SK-N-SH (cell line): ENCODE measurements at regions not wholly inside any gene's neighbourhood (a gene's known extent, or its start where the extent isn't known, plus 50 kb on each side); places are given as distances from the start of the nearest gene placed in this dataset.
A peak's percentile ranks its signal among the peaks of the same experiment; 100 is the strongest.

Experiments
- CTCF ChIA-PET: fragments of 300-600, 350-600 bp; formaldehyde crosslinking; extraction: SDS; loops from one replicate; lab custom pipeline; 2021; lab: Yijun Ruan, JAX
- POLR2A ChIA-PET: fragments of 350-600 bp; sonication (Branson Sonifier 250); formaldehyde crosslinking; extraction: SDS; loops from one replicate; lab custom pipeline; 2020; ENCODE audit warnings: antibody characterized with exemption, inconsistent platforms; lab: Yijun Ruan, JAX
- DNase-seq: peaks from one replicate; pipeline ENCODE4 v3.0.0; 2012
- H2AFZ ChIP-seq: fragments of 200-600 bp; sonication (generic); 2 replicates; pipeline ENCODE4 v1.8.1; 2016; ENCODE audit warnings: antibody characterized with exemption, mild to moderate bottlenecking, low read depth
- H3F3A ChIP-seq: fragments of 200-600 bp; sonication (generic); replicated peaks from 2 replicates; pipeline ENCODE3; 2016; ENCODE audit warnings: antibody characterized with exemption, mild to moderate bottlenecking; ENCODE audit not compliant: insufficient read depth
- H3K27ac ChIP-seq, 2 experiments: fragments of 200-500 bp in 1 of 2; fragments of 200-600 bp in 1 of 2; sonication (Bioruptor generic) in 1 of 2; sonication (generic), shearing (Covaris generic) in 1 of 2; 2 replicates each; pipeline versions ENCODE4 v1.5.1 to v1.6.1; 2014 to 2016; ENCODE audit warnings: low read depth in 2 of 2, inconsistent platforms in 1 of 2, low read length in 1 of 2, mild to moderate bottlenecking in 1 of 2, mixed read lengths in 1 of 2
- H3K27me3 ChIP-seq: fragments of 200-600 bp; sonication (generic), shearing (Covaris generic); 2 replicates; pipeline ENCODE4 v1.6.1; 2016; ENCODE audit warnings: mixed run types; ENCODE audit not compliant: insufficient read depth
- H3K36me3 ChIP-seq, 2 experiments: fragments of 200-500 bp in 1 of 2; fragments of 200-600 bp in 1 of 2; sonication (Bioruptor generic) in 1 of 2; sonication (generic) in 1 of 2; replicated peaks in 1 of 2; 2 replicates each; pipeline versions ENCODE3 to v1.5.1; 2014 to 2016; ENCODE audit warnings: low read length in 1 of 2, mild to moderate bottlenecking in 1 of 2; ENCODE audit not compliant: insufficient read depth in 2 of 2, control insufficient read depth in 1 of 2
- H3K4me1 ChIP-seq, 2 experiments: fragments of 200-500 bp in 1 of 2; fragments of 200-600 bp in 1 of 2; sonication (Bioruptor generic) in 1 of 2; sonication (generic), shearing (Covaris generic) in 1 of 2; 2 replicates each; pipeline versions ENCODE4 v1.5.1 to v1.6.1; 2014 to 2016; ENCODE audit warnings: low read depth in 1 of 2, low read length in 1 of 2, mixed run types in 1 of 2; ENCODE audit not compliant: insufficient read depth in 2 of 2, control insufficient read depth in 1 of 2
- H3K4me2 ChIP-seq: fragments of 200-600 bp; sonication (generic), shearing (Covaris generic); 2 replicates; pipeline ENCODE4 v1.6.1; 2017; ENCODE audit warnings: mixed run types
- H3K4me3 ChIP-seq, 2 experiments: fragments of 200-500 bp in 1 of 2; fragments of 200-600 bp in 1 of 2; sonication (Bioruptor generic) in 1 of 2; sonication (generic), shearing (Covaris generic) in 1 of 2; 2 replicates each; pipeline versions ENCODE4 v1.5.1 to v1.8.1; 2014 to 2016; ENCODE audit warnings: low read depth in 2 of 2, inconsistent platforms in 1 of 2, low read length in 1 of 2, mild to moderate bottlenecking in 1 of 2, mixed read lengths in 1 of 2, moderate library complexity in 1 of 2
- H3K79me2 ChIP-seq: fragments of 200-600 bp; sonication (generic); 2 replicates; pipeline ENCODE4 v1.8.1; 2017; ENCODE audit warnings: mild to moderate bottlenecking; ENCODE audit not compliant: insufficient read depth
- H3K9ac ChIP-seq: fragments of 200-600 bp; sonication (generic); 2 replicates; pipeline ENCODE4 v1.6.1; 2017; ENCODE audit warnings: mixed run types
- H3K9me2 ChIP-seq: fragments of 200-600 bp; sonication (generic); 2 replicates; pipeline ENCODE4 v1.6.1; 2017; ENCODE audit warnings: mixed run types
- H3K9me3 ChIP-seq: fragments of 200-600 bp; sonication (generic); 2 replicates; pipeline ENCODE4 v1.6.1; 2017; ENCODE audit warnings: mixed run types, mild to moderate bottlenecking, moderate library complexity
- H4K20me1 ChIP-seq: fragments of 200-600 bp; sonication (generic); 2 replicates; pipeline ENCODE4 v1.6.1; 2017; ENCODE audit warnings: mild to moderate bottlenecking, mixed run types; ENCODE audit not compliant: insufficient read depth
- EP300 ChIP-seq, 2 experiments: IDR thresholded peaks; 2 replicates each; pipeline versions ENCODE4 v1.4.0 to v1.6.1; 2012; ENCODE audit warnings: borderline replicate concordance in 1 of 2, low read depth in 1 of 2, low read length in 1 of 2
- FOSL2 ChIP-seq: IDR thresholded peaks from 2 replicates; pipeline ENCODE4 v1.4.0; 2012; ENCODE audit warnings: low read depth, mild to moderate bottlenecking, moderate library complexity, borderline replicate concordance
- FOXJ3 ChIP-seq: sonication (generic); formaldehyde crosslinking; IDR thresholded peaks from 2 replicates; pipeline ENCODE4 v1.5.1; 2020; ENCODE audit warnings: mild to moderate bottlenecking, missing genetic modification reagents
- GABPA ChIP-seq: IDR thresholded peaks from 2 replicates; pipeline ENCODE4 v1.4.0; 2012; ENCODE audit warnings: low read depth, mild to moderate bottlenecking
- GATA2 ChIP-seq: sonication (generic); formaldehyde crosslinking; IDR thresholded peaks from 2 replicates; pipeline ENCODE4 v1.5.0; 2020; ENCODE audit warnings: mild to moderate bottlenecking, missing genetic modification reagents
- MAX ChIP-seq: IDR thresholded peaks from 2 replicates; pipeline ENCODE4 v1.4.0; 2012; ENCODE audit warnings: low read depth
- MXI1 ChIP-seq: IDR thresholded peaks from 2 replicates; pipeline ENCODE4 v1.6.1; 2012; ENCODE audit warnings: mild to moderate bottlenecking, low read depth, low read length, improper control_type of control experiment
- NFIC ChIP-seq: IDR thresholded peaks from 2 replicates; pipeline ENCODE4 v1.4.0; 2012; ENCODE audit warnings: borderline replicate concordance
- NRF1 ChIP-seq: IDR thresholded peaks from 2 replicates; pipeline ENCODE4 v1.6.1; 2012; ENCODE audit warnings: low read depth, mild to moderate bottlenecking, low read length
- POLR2AphosphoS5 ChIP-seq: IDR thresholded peaks from 2 replicates; pipeline ENCODE4 v1.6.1; 2012; ENCODE audit warnings: low read depth, low read length
- RAD21 ChIP-seq: IDR thresholded peaks from 2 replicates; pipeline ENCODE4 v1.6.1; 2012; ENCODE audit warnings: mild to moderate bottlenecking, low read length
- RFX5 ChIP-seq: IDR thresholded peaks from 2 replicates; pipeline ENCODE4 v1.6.1; 2012; ENCODE audit warnings: mild to moderate bottlenecking, improper control_type of control experiment, low read length
- SIN3A ChIP-seq: IDR thresholded peaks from 2 replicates; pipeline ENCODE4 v1.6.1; 2012; ENCODE audit warnings: low read depth, mild to moderate bottlenecking, low read length, moderate library complexity, borderline replicate concordance
- TAF1 ChIP-seq: IDR thresholded peaks from 2 replicates; pipeline ENCODE4 v1.6.1; 2012; ENCODE audit warnings: low read depth, mild to moderate bottlenecking, low read length, moderate library complexity, borderline replicate concordance
- TCF12 ChIP-seq: IDR thresholded peaks from 2 replicates; pipeline ENCODE4 v1.4.0; 2012
- USF2 ChIP-seq: fragments of 150-350 bp; IDR thresholded peaks from 2 replicates; pipeline ENCODE4 v1.6.1; 2017; ENCODE audit warnings: antibody characterized with exemption, low read length, low read depth, borderline replicate concordance
- WGBS: methylation state at CpG from one replicate; pipeline ENCODE4 v1.1.6; 2017; ENCODE audit warnings: low lambda C conversion rate; 5-methylcytosine and 5-hydroxymethylcytosine counted together
- TF ChIP-seq, protein P1 (sequence below): fragments of 200-600 bp; sonication (generic); IDR thresholded peaks from 2 replicates; pipeline ENCODE4 v1.6.1; 2017; ENCODE audit warnings: antibody characterized with exemption, mild to moderate bottlenecking, moderate library complexity
- TF ChIP-seq, protein P2 (sequence below): IDR thresholded peaks from 2 replicates; pipeline ENCODE4 v1.4.0; 2012; ENCODE audit warnings: low read depth, borderline replicate concordance

DNA sequence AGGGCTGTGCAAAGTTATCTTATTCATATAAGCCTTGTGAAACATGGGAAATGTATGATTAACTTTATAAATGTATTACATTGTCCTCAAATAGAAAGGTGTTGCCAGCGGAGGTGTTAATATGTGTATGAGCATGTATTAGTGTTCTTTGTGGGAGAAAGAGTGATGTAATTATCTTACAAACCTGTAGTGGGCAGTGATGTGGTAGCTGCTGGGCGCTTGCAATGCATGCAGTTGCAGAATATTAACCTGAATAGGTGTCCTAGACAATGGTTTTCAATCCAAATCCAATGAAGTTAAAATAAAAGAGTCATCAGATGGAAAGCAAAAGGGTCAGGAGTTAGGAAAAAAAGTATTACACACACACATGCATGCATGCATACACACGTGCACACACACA is 881.3 kb upstream of the CADM2 start:
- H3F3A ChIP-seq = no peaks in the 10 kb centered on the region
- H3K79me2 ChIP-seq = no peaks in the 10 kb centered on the region
- H3K9me2 ChIP-seq = no peaks in the 10 kb centered on the region; the same call in 1 of the 2 replicates
- H3K27ac ChIP-seq = no peak overlapping the region
- 4% methylated on average over 3 of the region's 3 CpGs for WGBS
- DNase-seq = peak; percentile 1
- TF ChIP-seq, protein P1, sequence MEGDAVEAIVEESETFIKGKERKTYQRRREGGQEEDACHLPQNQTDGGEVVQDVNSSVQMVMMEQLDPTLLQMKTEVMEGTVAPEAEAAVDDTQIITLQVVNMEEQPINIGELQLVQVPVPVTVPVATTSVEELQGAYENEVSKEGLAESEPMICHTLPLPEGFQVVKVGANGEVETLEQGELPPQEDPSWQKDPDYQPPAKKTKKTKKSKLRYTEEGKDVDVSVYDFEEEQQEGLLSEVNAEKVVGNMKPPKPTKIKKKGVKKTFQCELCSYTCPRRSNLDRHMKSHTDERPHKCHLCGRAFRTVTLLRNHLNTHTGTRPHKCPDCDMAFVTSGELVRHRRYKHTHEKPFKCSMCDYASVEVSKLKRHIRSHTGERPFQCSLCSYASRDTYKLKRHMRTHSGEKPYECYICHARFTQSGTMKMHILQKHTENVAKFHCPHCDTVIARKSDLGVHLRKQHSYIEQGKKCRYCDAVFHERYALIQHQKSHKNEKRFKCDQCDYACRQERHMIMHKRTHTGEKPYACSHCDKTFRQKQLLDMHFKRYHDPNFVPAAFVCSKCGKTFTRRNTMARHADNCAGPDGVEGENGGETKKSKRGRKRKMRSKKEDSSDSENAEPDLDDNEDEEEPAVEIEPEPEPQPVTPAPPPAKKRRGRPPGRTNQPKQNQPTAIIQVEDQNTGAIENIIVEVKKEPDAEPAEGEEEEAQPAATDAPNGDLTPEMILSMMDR = peak; percentile 63
- peak; percentile 49 for TF ChIP-seq RAD21
- no peak for TF ChIP-seq USF2
- TF ChIP-seq, all 33 proteins: peak for 2
- Histone ChIP-seq H3K9me3 (no peaks in the 10 kb centered on the region), H3K4me3 (no peak overlapping the region), H4K20me1 (no peaks in the 10 kb centered on the region), H2AFZ (no peak overlapping the region), H3K9ac (no peak overlapping the region), H3K4me2 (no peak overlapping the region), H3K4me1 (no peaks in the 10 kb centered on the region), H3K27me3 (no peaks in the 10 kb centered on the region; the same call in 1 of the 2 replicates), H3K36me3 (no peaks in the 10 kb centered on the region)
- CTCF ChIA-PET = interaction anchor here (0.7 to 1.3 kb wide), 3 partner anchors 9 to 126 kb away, joined by 3 to 4 read pairs (median 3); no protein-coding TSS in a partner anchor
- POLR2A ChIA-PET = no interaction called here

- Histone ChIP-seq H2AFZ (no peak overlapping the region), H3K9me2 (no peaks in the 10 kb centered on the region; the same call in 1 of the 2 replicates), H3K36me3 (no peaks in the 10 kb centered on the region), H3K4me2 (no peak overlapping the region), H3K27me3 (no peaks in the 10 kb centered on the region; the same call in 1 of the 2 replicates), H3K27ac (no peak overlapping the region), H4K20me1 (no peaks in the 10 kb centered on the region), H3K79me2 (no peaks in the 10 kb centered on the region), H3K9me3 (no peaks in the 10 kb centered on the region), H3K4me3 (no peak overlapping the region), H3K9ac (no peak overlapping the region)
- WGBS = 13% methylated on average over 1 of the region's 1 CpG
- ChIA-PET CTCF (no interaction called here), POLR2A (no interaction called here)
- no peak for DNase-seq
- no peak for TF ChIP-seq MAX
- TF ChIP-seq, protein P2, sequence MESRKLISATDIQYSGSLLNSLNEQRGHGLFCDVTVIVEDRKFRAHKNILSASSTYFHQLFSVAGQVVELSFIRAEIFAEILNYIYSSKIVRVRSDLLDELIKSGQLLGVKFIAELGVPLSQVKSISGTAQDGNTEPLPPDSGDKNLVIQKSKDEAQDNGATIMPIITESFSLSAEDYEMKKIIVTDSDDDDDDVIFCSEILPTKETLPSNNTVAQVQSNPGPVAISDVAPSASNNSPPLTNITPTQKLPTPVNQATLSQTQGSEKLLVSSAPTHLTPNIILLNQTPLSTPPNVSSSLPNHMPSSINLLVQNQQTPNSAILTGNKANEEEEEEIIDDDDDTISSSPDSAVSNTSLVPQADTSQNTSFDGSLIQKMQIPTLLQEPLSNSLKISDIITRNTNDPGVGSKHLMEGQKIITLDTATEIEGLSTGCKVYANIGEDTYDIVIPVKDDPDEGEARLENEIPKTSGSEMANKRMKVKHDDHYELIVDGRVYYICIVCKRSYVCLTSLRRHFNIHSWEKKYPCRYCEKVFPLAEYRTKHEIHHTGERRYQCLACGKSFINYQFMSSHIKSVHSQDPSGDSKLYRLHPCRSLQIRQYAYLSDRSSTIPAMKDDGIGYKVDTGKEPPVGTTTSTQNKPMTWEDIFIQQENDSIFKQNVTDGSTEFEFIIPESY = no peak
- no peak for TF ChIP-seq TCF12
- TF ChIP-seq MXI1 = no peak
- TF ChIP-seq SIN3A = no peak
- TF ChIP-seq POLR2AphosphoS5 = no peak
- no peak for TF ChIP-seq EP300 (IDR thresholded peaks at IDR 0.05; ENCODE audit: borderline replicate concordance in 1 of 2, low read depth in 1 of 2, low read length in 1 of 2)
- no peak for TF ChIP-seq GABPA
- TF ChIP-seq NFIC = no peak
- no peak for TF ChIP-seq TAF1
- TF ChIP-seq NRF1 = no peak
- no peak for TF ChIP-seq FOSL2
- no peak for TF ChIP-seq RFX5
- TF ChIP-seq GATA2 (CRISPR knock-in tag) = no peak
- TF ChIP-seq FOXJ3 (CRISPR knock-in tag) = no peak
- TF ChIP-seq, all 33 proteins: peak for 0
- no peaks in the 10 kb centered on the region for H3F3A ChIP-seq
- H3K4me1 ChIP-seq = no peaks in the 10 kb centered on the region
Observed at GRCh38 chr3:84082726-84083125, 876.1 kb upstream of the CADM2 start.
